ENCODE measurements at regions not wholly inside any gene's neighbourhood (a gene's known extent, or its start where the extent isn't known, plus 50 kb on each side); places are given as distances from the start of the nearest gene placed in this dataset.
A peak's percentile ranks its signal among the peaks of the same experiment; 100 is the strongest.

DNA sequence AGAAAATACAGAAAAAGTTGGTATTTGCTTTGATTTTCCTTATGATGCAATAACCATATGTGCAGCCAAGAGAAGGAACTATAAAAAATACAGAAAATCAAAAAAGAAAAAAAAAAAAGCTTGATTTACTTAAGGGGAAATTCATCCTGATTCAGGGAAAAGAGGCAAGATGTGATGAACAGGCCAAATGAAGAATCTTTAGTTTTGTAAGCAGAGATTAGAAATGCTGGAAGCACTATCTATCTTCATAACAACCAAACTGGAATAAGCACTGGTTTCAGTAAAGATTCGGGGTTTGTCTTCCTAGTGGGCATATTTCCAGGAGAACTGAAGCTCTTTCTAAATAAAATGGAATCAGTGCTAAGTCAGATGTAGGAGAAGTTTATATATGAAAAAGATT is 82.9 kb upstream of the KCNIP4 start:
- H3K14ac ChIP-seq (ENCODE audit: low read length) = no peak overlapping the region
- no peak overlapping the region for H2BK5ac ChIP-seq (ENCODE audit: low read depth, low read length, poor library complexity)
- no peak overlapping the region for H2BK12ac ChIP-seq (ENCODE audit: low read length)
- H3K4me2 ChIP-seq (ENCODE audit: low read length) = no peak overlapping the region
- H4K12ac ChIP-seq (ENCODE audit: low read depth, low read length) = no peak overlapping the region
- no peak overlapping the region for H3K4me3 ChIP-seq (ENCODE audit: low read depth, low read length)
- no peak overlapping the region for H2AK5ac ChIP-seq (ENCODE audit: low read length)
- no peaks in the 10 kb centered on the region for H3K27me3 ChIP-seq (ENCODE audit: insufficient read depth, low read length)
- no peak overlapping the region for H4K91ac ChIP-seq (ENCODE audit: low read depth, low read length)
- H2BK120ac ChIP-seq (ENCODE audit: insufficient read depth, low read length, poor library complexity) = no peak overlapping the region
- no peak overlapping the region for H2AFZ ChIP-seq (ENCODE audit: insufficient read depth, low read length, poor library complexity)
- DNase-seq = no peak
- H3K9ac ChIP-seq (ENCODE audit: low read length) = no peak overlapping the region
- no peak overlapping the region for H3K18ac ChIP-seq (ENCODE audit: low read length)
- no peaks in the 10 kb centered on the region for H3K4me1 ChIP-seq (ENCODE audit: control insufficient read depth in 1 of 2, insufficient read depth in 2 of 2, low read length in 2 of 2)
- no peaks in the 10 kb centered on the region for H3K79me1 ChIP-seq (ENCODE audit: low read length)
- no peak overlapping the region for H4K8ac ChIP-seq (ENCODE audit: low read depth, low read length)
- no peaks in the 10 kb centered on the region for H3K9me3 ChIP-seq (ENCODE audit: insufficient read depth, low read depth, low read length)
- no peaks in the 10 kb centered on the region for H3K79me2 ChIP-seq (ENCODE audit: control insufficient read depth, insufficient read depth, low read length, poor library complexity)
- H3K27ac ChIP-seq (ENCODE audit: low read depth, low read length) = no peak overlapping the region
- H3K4ac ChIP-seq (ENCODE audit: low read depth, low read length) = no peak overlapping the region
- no peak overlapping the region for H3K23ac ChIP-seq (ENCODE audit: low read length)
- no CpG with 5 or more reads among the region's 1 CpG for WGBS (ENCODE audit: extremely low coverage, insufficient coverage, insufficient read length)
- H3K36me3 ChIP-seq (ENCODE audit: control insufficient read depth in 1 of 2, insufficient read depth in 2 of 2, low read length in 2 of 2) = no peaks in the 10 kb centered on the region

DNA sequence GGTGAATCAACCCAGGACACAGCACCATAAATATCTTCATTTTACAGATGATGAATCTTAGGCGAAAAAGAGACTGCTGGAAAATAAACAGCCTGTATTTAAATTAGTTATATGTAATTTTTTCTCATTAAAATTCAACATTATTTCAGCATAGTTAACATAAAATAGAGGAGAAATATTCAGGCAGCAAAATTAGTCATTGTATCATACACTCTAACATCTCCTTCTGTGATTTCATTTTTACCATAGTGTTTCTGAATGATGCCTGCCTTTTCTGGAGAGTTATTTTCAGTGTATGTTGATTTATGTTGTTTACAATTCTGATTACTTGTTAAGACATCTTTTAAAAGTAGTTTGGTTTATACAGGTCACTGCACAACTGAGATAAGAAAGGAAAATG is 82.3 kb upstream of the KCNIP4 start:
- Histone ChIP-seq H2AK5ac (ENCODE audit: low read length) (no peak overlapping the region), H2AFZ (ENCODE audit: insufficient read depth, low read length, poor library complexity) (no peak overlapping the region), H3K4me1 (ENCODE audit: control insufficient read depth in 1 of 2, insufficient read depth in 2 of 2, low read length in 2 of 2) (no peaks in the 10 kb centered on the region), H3K9me3 (ENCODE audit: insufficient read depth, low read depth, low read length) (no peaks in the 10 kb centered on the region), H3K4ac (ENCODE audit: low read depth, low read length) (no peak overlapping the region), H4K8ac (ENCODE audit: low read depth, low read length) (no peak overlapping the region), H2BK12ac (ENCODE audit: low read length) (no peak overlapping the region), H4K91ac (ENCODE audit: low read depth, low read length) (no peak overlapping the region), H2BK5ac (ENCODE audit: low read depth, low read length, poor library complexity) (no peak overlapping the region), H4K12ac (ENCODE audit: low read depth, low read length) (no peak overlapping the region), H3K27me3 (ENCODE audit: insufficient read depth, low read length) (no peaks in the 10 kb centered on the region), H3K79me1 (ENCODE audit: low read length) (no peaks in the 10 kb centered on the region), H2BK120ac (ENCODE audit: insufficient read depth, low read length, poor library complexity) (no peak overlapping the region), H3K4me3 (ENCODE audit: low read depth, low read length) (no peak overlapping the region), H3K27ac (ENCODE audit: low read depth, low read length) (no peak overlapping the region), H3K18ac (ENCODE audit: low read length) (no peak overlapping the region), H3K36me3 (ENCODE audit: control insufficient read depth in 1 of 2, insufficient read depth in 2 of 2, low read length in 2 of 2) (no peaks in the 10 kb centered on the region), H3K14ac (ENCODE audit: low read length) (no peak overlapping the region), H3K23ac (ENCODE audit: low read length) (no peak overlapping the region), H3K9ac (ENCODE audit: low read length) (no peak overlapping the region), H3K79me2 (ENCODE audit: control insufficient read depth, insufficient read depth, low read length, poor library complexity) (no peaks in the 10 kb centered on the region), H3K4me2 (ENCODE audit: low read length) (no peak overlapping the region)
- no CpG with 5 or more reads among the region's 1 CpG for WGBS (ENCODE audit: extremely low coverage, insufficient coverage, insufficient read length)
- DNase-seq = no peak

DNA sequence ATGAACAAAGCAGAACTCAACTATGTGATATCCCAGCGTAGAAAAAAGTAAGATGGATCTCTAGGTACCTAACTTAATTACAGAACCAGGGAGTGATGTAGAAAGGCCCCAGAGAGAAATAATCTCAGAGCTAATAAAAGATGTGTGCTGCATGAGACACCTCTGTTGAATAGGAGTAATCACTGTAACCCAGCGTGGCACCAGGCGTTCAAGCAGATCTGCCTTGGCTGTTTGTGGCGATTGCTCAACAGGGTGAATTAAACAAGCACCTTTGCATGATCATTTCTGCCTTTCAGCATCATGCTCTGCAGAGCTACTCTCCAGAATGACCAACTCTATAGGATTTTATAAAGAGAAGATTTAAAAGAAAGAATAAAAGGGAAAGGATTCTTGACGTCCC is 81.7 kb upstream of the KCNIP4 start:
- peak overlapping the region; percentile 10 for H3K23ac ChIP-seq (ENCODE audit: low read length)
- WGBS (ENCODE audit: extremely low coverage, insufficient coverage, insufficient read length) = no CpG with 5 or more reads among the region's 5 CpGs

DNA sequence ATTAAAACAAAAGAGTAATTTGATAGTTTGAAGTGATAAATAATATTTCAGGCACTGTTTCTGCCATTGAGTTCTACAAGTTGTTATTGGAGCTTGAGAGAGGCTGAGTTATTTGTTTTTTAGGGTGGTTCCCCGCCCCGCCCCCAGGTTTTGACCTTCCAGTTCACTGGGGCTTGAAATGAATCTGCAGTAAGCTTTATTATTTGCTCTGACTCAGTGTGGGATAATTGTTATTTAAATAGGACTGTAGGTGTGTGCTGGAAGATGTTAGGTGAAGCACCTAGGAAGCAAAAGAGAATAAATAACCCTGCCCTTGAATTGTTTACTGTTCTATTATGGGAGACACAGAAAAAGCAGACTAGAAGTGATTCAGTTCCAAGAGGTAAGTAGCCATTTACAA is 81.2 kb upstream of the KCNIP4 start:
- H3K4me3 ChIP-seq (ENCODE audit: low read depth, low read length) = no peak overlapping the region
- H3K36me3 ChIP-seq (ENCODE audit: control insufficient read depth in 1 of 2, insufficient read depth in 2 of 2, low read length in 2 of 2) = no peaks in the 10 kb centered on the region
- no peak for DNase-seq
- H2BK5ac ChIP-seq (ENCODE audit: low read depth, low read length, poor library complexity) = no peak overlapping the region
- H2BK120ac ChIP-seq (ENCODE audit: insufficient read depth, low read length, poor library complexity) = no peak overlapping the region
- no peak overlapping the region for H4K8ac ChIP-seq (ENCODE audit: low read depth, low read length)
- H3K9me3 ChIP-seq (ENCODE audit: insufficient read depth, low read depth, low read length) = no peaks in the 10 kb centered on the region
- no peak overlapping the region for H3K18ac ChIP-seq (ENCODE audit: low read length)
- no peaks in the 10 kb centered on the region for H3K79me1 ChIP-seq (ENCODE audit: low read length)
- no peaks in the 10 kb centered on the region for H3K79me2 ChIP-seq (ENCODE audit: control insufficient read depth, insufficient read depth, low read length, poor library complexity)
- no peak overlapping the region for H3K23ac ChIP-seq (ENCODE audit: low read length)
- no peak overlapping the region for H2AFZ ChIP-seq (ENCODE audit: insufficient read depth, low read length, poor library complexity)
- H3K27ac ChIP-seq (ENCODE audit: low read depth, low read length) = no peak overlapping the region
- H2AK5ac ChIP-seq (ENCODE audit: low read length) = no peak overlapping the region
- no peak overlapping the region for H3K4me2 ChIP-seq (ENCODE audit: low read length)
- WGBS (ENCODE audit: extremely low coverage, insufficient coverage, insufficient read length) = no CpG with 5 or more reads among the region's 2 CpGs
- no peak overlapping the region for H3K4ac ChIP-seq (ENCODE audit: low read depth, low read length)
- H3K14ac ChIP-seq (ENCODE audit: low read length) = no peak overlapping the region
- H4K91ac ChIP-seq (ENCODE audit: low read depth, low read length) = no peak overlapping the region
- H2BK12ac ChIP-seq (ENCODE audit: low read length) = no peak overlapping the region
- no peaks in the 10 kb centered on the region for H3K4me1 ChIP-seq (ENCODE audit: control insufficient read depth in 1 of 2, insufficient read depth in 2 of 2, low read length in 2 of 2)
- H4K12ac ChIP-seq (ENCODE audit: low read depth, low read length) = no peak overlapping the region
- H3K9ac ChIP-seq (ENCODE audit: low read length) = no peak overlapping the region
- no peaks in the 10 kb centered on the region for H3K27me3 ChIP-seq (ENCODE audit: insufficient read depth, low read length)

More for the DNA sequence above, 81.7 kb upstream of the KCNIP4 start:
- Histone ChIP-seq H4K12ac (ENCODE audit: low read depth, low read length) (no peak overlapping the region), H3K27me3 (ENCODE audit: insufficient read depth, low read length) (no peaks in the 10 kb centered on the region), H4K91ac (ENCODE audit: low read depth, low read length) (no peak overlapping the region), H3K79me2 (ENCODE audit: control insufficient read depth, insufficient read depth, low read length, poor library complexity) (no peaks in the 10 kb centered on the region), H3K4me3 (ENCODE audit: low read depth, low read length) (no peak overlapping the region), H3K9me3 (ENCODE audit: insufficient read depth, low read depth, low read length) (no peaks in the 10 kb centered on the region), H2BK5ac (ENCODE audit: low read depth, low read length, poor library complexity) (no peak overlapping the region), H2BK12ac (ENCODE audit: low read length) (no peak overlapping the region), H2AK5ac (ENCODE audit: low read length) (no peak overlapping the region), H3K4me1 (ENCODE audit: control insufficient read depth in 1 of 2, insufficient read depth in 2 of 2, low read length in 2 of 2) (no peaks in the 10 kb centered on the region), H2AFZ (ENCODE audit: insufficient read depth, low read length, poor library complexity) (no peak overlapping the region), H3K18ac (ENCODE audit: low read length) (no peak overlapping the region), H3K9ac (ENCODE audit: low read length) (no peak overlapping the region), H3K4ac (ENCODE audit: low read depth, low read length) (no peak overlapping the region), H3K27ac (ENCODE audit: low read depth, low read length) (no peak overlapping the region), H3K79me1 (ENCODE audit: low read length) (no peaks in the 10 kb centered on the region), H3K36me3 (ENCODE audit: control insufficient read depth in 1 of 2, insufficient read depth in 2 of 2, low read length in 2 of 2) (no peaks in the 10 kb centered on the region), H2BK120ac (ENCODE audit: insufficient read depth, low read length, poor library complexity) (no peak overlapping the region), H3K14ac (ENCODE audit: low read length) (no peak overlapping the region), H4K8ac (ENCODE audit: low read depth, low read length) (no peak overlapping the region), H3K4me2 (ENCODE audit: low read length) (no peak overlapping the region)
- no peak for DNase-seq
